Astrocyte of the cerebellum (primary cell): ENCODE measurements at regions not wholly inside any gene's neighbourhood (a gene's known extent, or its start where the extent isn't known, plus 50 kb on each side); places are given as distances from the start of the nearest gene placed in this dataset.

Source experiments
- DNase-seq: peaks from one replicate; pipeline ENCODE4 v3.0.0-alpha.2; 2011; ENCODE audit warnings: low read depth
- H3K4me3 ChIP-seq: 2 replicates; pipeline ENCODE4 v1.5.1; 2011; ENCODE audit warnings: mild to moderate bottlenecking, low read depth, low read length, moderate library complexity
- in situ Hi-C: cut with HindIII; loops from 2 replicates; pipeline ENCODE4 v1.10.0; 2017; ENCODE audit warnings: low sequenced_read_pairs
- TF ChIP-seq, protein P1 (sequence below): IDR thresholded peaks from 2 replicates; pipeline ENCODE4 v1.5.1; 2012; ENCODE audit warnings: low read length, low read depth, moderate library complexity, mild to moderate bottlenecking; ENCODE audit errors: missing control alignments

DNA sequence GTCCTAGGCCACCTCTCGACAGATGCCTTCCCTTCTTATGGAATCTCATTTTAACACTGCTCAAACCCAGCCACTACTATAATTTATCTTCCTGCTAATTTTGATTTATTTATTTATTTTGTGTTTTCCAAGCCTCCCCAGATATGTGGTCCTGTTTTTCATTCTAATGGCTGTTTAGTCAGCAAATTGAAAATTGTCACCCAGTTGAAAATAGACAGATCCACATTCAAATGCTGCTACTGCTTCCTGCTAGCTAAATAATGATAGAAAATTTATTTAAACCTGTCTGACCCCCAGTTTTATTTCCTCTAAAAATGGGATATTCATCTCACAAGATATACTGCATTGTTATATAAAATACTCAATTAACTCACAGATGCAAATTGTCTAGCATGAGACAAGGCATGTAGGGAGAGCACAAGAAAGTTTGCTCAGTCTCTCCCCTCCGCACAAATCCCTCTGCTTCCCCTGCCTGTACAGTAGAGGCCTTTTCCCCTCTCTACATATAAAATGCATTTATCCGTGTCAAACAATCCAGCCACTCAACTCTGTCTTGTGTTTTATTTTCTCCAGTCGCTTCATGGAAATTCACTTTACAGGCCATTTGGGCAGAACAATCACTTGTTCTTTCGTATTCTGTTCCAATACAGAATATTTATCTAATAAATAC, 389.9 kb downstream of the SOX11 start:
- DNase-seq: no peak
- in situ Hi-C loops: no loop called here
- TF ChIP-seq, protein P1, sequence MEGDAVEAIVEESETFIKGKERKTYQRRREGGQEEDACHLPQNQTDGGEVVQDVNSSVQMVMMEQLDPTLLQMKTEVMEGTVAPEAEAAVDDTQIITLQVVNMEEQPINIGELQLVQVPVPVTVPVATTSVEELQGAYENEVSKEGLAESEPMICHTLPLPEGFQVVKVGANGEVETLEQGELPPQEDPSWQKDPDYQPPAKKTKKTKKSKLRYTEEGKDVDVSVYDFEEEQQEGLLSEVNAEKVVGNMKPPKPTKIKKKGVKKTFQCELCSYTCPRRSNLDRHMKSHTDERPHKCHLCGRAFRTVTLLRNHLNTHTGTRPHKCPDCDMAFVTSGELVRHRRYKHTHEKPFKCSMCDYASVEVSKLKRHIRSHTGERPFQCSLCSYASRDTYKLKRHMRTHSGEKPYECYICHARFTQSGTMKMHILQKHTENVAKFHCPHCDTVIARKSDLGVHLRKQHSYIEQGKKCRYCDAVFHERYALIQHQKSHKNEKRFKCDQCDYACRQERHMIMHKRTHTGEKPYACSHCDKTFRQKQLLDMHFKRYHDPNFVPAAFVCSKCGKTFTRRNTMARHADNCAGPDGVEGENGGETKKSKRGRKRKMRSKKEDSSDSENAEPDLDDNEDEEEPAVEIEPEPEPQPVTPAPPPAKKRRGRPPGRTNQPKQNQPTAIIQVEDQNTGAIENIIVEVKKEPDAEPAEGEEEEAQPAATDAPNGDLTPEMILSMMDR: no peak
- no peak overlapping the region for H3K4me3 ChIP-seq

DNA sequence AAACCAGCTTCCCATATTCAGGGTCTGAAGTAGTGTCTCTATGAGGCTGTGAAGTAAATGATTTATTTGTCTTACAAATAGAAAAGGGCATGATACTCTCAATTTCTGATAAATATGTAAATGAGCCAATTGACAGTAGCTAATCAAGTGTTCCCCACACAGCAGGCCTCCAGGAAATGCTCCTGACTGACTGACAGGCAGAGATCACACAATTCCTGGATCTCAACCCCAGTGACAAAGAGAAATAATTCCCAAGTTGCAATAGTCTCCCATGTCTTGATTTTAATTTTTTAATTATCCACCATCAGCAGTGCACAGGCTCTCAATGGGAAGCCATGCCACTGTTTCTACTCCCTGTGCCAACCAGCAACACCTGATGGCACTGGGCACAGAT, 390.4 kb downstream of the SOX11 start:
- in situ Hi-C loops: no loop called here
- TF ChIP-seq, protein P1: no peak
- H3K4me3 ChIP-seq: no peak overlapping the region
- no peak for DNase-seq

DNA sequence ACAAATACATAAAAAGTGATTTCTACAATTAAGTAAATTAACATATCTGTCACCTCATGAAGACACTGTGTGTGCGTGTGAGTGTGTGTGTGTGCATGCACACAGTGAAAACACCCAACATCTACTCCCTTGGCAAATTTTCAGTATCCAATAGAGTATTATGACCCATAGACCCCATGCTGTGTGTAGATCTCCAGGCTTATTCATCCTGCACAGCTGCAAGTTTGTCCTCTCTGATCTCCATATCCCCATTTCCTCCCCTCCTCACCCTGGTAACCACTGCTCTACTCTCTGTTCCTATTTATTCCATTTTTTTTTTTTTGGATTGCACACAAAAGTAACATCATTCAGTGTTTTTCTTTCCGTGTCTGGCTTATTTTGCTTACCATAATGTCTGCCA, 391.0 kb downstream of the SOX11 start:
- no peak overlapping the region for H3K4me3 ChIP-seq
- DNase-seq: no peak
- TF ChIP-seq, protein P1: no peak
- in situ Hi-C loops: no loop called here

DNA sequence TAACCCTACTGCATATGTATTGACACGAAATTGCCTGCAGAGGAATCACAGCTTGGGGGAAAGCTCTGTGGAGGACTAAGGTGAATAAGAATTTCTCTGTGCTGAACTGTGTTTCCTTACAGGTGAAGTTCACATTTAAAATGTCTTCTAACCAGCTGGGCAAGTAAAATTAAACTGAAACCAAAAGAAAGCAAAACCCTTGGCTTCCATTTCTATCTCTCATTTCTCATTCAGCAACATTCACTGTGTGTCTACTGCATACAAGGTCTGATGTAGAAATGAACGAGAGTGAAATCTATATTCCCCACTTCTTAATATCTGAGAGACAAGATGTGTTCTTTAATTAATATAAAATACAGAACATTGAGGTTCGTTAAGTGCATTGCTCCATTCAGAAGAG, 397.3 kb downstream of the SOX11 start:
- DNase-seq: no peak
- no peak overlapping the region for H3K4me3 ChIP-seq
- in situ Hi-C loops: no loop called here
- TF ChIP-seq, protein P1: no peak

DNA sequence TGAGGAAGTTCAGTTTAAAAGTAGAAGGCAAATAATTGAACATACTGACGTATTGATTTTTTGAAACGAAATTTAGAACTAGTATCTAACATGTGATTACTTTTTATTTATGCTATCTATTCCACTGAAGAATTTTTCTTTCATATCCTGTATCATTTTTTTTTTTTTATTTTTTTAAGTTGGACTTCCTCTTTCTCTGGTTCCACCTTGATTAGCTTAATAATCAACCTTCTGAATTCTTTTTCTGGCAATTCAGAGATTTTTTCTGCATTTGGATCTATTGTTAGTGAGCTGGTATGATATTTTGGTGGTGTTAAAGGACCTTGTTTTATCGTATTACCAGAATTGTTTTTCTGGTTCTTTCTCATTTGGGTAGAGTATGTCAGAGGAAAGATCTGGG, 411.2 kb downstream of the SOX11 start:
- DNase-seq: no peak
- TF ChIP-seq, protein P1: no peak
- H3K4me3 ChIP-seq: no peak overlapping the region
- in situ Hi-C loops: no loop called here

DNA sequence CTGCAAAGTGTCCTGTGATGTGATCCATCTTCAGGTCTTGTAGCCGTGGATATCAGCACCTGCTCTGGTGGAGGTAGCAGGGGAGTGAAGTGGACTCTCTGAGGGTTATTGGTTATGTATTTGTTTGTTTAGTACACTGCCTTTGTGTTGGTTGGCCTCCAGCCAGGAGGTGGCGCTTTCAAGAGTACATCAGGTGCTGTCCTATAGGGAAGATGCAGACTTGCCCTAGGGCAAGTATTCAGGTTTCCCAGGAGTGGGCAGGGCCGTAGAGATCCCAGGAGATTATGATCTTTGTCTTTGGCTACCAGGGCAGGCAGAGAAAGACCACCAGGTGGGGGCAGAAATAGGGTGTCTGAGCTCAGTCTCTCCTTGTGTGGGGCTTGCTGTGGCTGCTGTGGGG, 411.8 kb downstream of the SOX11 start:
- DNase-seq: no peak
- TF ChIP-seq, protein P1: no peak
- in situ Hi-C loops: no loop called here
- H3K4me3 ChIP-seq: no peak overlapping the region
